ENCODE measurements at regions not wholly inside any gene's neighbourhood (a gene's known extent, or its start where the extent isn't known, plus 50 kb on each side); places are given as distances from the start of the nearest gene placed in this dataset.

DNA sequence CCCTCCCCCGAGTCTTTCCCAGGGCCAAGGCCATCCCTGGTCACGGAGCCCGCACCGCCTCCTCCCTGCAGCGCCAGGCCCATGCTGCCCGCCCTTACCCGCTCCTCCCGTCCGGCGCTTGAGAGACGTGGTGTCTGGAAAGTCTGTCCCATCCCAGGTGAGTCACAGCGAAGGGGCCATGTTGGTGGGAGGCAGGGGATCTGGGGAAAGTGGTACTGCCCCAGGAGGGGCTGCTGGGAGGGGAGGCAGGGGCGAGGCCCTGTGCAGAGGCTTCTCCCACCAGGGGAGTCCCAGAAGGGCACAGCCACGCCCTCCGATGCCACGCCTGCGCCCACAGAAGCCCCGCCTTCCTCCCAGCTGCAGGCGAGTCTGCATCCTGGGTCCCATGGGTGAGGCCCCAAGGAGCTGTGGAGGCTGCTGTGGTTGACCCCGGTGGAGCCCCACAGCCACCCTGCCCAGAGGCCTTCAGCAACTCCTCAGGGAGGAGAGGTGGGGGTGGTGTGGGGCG lies 107.0 kb upstream of the PPP1R26 start:
- no peak overlapping the region for H2BK15ac ChIP-seq (ENCODE audit: low read depth, poor library complexity, severe bottlenecking)
- DNase-seq = no peak
- no peaks in the 10 kb centered on the region for H3K9me3 ChIP-seq (ENCODE audit: control insufficient read depth, low read length)
- no peak overlapping the region for H3K14ac ChIP-seq (ENCODE audit: low read length in 2 of 2)
- H3K4me1 ChIP-seq (ENCODE audit: control insufficient read depth, insufficient read depth, low read depth, low read length) = no peaks in the 10 kb centered on the region
- H3K4me3 ChIP-seq (ENCODE audit: insufficient read depth in 1 of 2, low read depth in 1 of 2, low read length in 2 of 2) = no peak overlapping the region
- no peak overlapping the region for H2BK120ac ChIP-seq (ENCODE audit: low read depth, low read length)
- H3K27ac ChIP-seq (ENCODE audit: low read length, poor library complexity, severe bottlenecking) = no peak overlapping the region
- H3K18ac ChIP-seq (ENCODE audit: low read depth in 1 of 2, low read length in 2 of 2) = no peak overlapping the region
- no peak overlapping the region for H2BK5ac ChIP-seq (ENCODE audit: low read depth, low read length, poor library complexity, severe bottlenecking)
- no peak overlapping the region for H4K91ac ChIP-seq (ENCODE audit: low read length)
- WGBS = 87% methylated on average over 21 of the region's 21 CpGs
- no peaks in the 10 kb centered on the region for H3K79me1 ChIP-seq (replicated peaks; ENCODE audit: low read length, poor library complexity, severe bottlenecking)
- peaks cover 0 to 35% of the 10 kb centered on the region in 2 experiments for H3K27me3 ChIP-seq (ENCODE audit: control insufficient read depth in 1 of 2, insufficient read depth in 1 of 2, low read length in 2 of 2)
- no peak overlapping the region for H3K4ac ChIP-seq (ENCODE audit: low read depth in 1 of 2, low read length in 2 of 2)
- H2BK12ac ChIP-seq (ENCODE audit: low read length in 2 of 2) = no peak overlapping the region
- H4K8ac ChIP-seq (ENCODE audit: low read length) = no peak overlapping the region
- no peaks in the 10 kb centered on the region for H3K36me3 ChIP-seq (ENCODE audit: control insufficient read depth in 1 of 2, insufficient read depth in 2 of 2, low read depth in 1 of 2, low read length in 2 of 2)
- H2AK5ac ChIP-seq (ENCODE audit: low read length, severe bottlenecking) = no peak overlapping the region
- no peak overlapping the region for H2AFZ ChIP-seq (ENCODE audit: low read depth, low read length)
- no peak overlapping the region for H3K4me2 ChIP-seq (ENCODE audit: low read length, poor library complexity, severe bottlenecking)
- H3K23ac ChIP-seq (ENCODE audit: low read length in 2 of 2) = no peak overlapping the region
- no peak overlapping the region for H3K9ac ChIP-seq (ENCODE audit: low read length)

DNA sequence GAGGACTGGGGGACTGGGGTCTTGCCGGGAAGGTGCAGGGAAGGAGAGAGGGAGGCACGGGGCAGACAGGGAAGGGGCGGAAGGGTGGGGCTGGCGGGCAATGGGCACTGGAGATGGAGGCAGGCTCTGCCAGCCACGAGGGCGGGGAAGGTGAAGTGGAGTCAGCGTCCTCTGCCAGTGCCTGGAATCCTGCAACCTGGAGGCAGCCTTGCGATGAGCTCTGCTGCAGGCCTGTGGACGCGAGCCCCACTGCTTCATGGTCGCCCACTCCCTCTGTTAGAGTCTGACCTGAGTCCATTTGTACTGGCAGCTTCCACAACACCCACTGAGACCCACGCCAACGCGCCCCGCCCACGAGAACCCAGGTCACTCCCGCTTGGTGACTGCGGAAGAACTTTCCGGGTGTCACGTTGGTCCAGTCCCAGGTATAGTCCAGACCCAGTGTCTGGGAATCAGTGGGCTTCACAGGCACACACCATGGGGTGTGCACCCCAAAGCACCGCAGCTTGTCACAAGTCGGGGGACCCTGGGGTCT lies 106.4 kb upstream of the PPP1R26 start:
- H2AK5ac ChIP-seq (ENCODE audit: low read length, severe bottlenecking) = no peak overlapping the region
- H3K4ac ChIP-seq (ENCODE audit: low read depth in 1 of 2, low read length in 2 of 2) = no peak overlapping the region
- H3K9ac ChIP-seq (ENCODE audit: low read length) = no peak overlapping the region
- H3K4me1 ChIP-seq (ENCODE audit: control insufficient read depth, insufficient read depth, low read depth, low read length) = no peaks in the 10 kb centered on the region
- no peak overlapping the region for H3K14ac ChIP-seq (ENCODE audit: low read length in 2 of 2)
- no peak for DNase-seq
- H3K36me3 ChIP-seq (ENCODE audit: control insufficient read depth in 1 of 2, insufficient read depth in 2 of 2, low read depth in 1 of 2, low read length in 2 of 2) = no peaks in the 10 kb centered on the region
- peaks cover 0 to 36% of the 10 kb centered on the region in 2 experiments for H3K27me3 ChIP-seq (ENCODE audit: control insufficient read depth in 1 of 2, insufficient read depth in 1 of 2, low read length in 2 of 2)
- H3K79me1 ChIP-seq (replicated peaks; ENCODE audit: low read length, poor library complexity, severe bottlenecking) = no peaks in the 10 kb centered on the region
- no peak overlapping the region for H3K4me3 ChIP-seq (ENCODE audit: insufficient read depth in 1 of 2, low read depth in 1 of 2, low read length in 2 of 2)
- no peaks in the 10 kb centered on the region for H3K9me3 ChIP-seq (ENCODE audit: control insufficient read depth, low read length)
- no peak overlapping the region for H4K91ac ChIP-seq (ENCODE audit: low read length)
- H3K18ac ChIP-seq (ENCODE audit: low read depth in 1 of 2, low read length in 2 of 2) = no peak overlapping the region
- no peak overlapping the region for H2BK12ac ChIP-seq (ENCODE audit: low read length in 2 of 2)
- no peak overlapping the region for H4K8ac ChIP-seq (ENCODE audit: low read length)
- no peak overlapping the region for H2BK5ac ChIP-seq (ENCODE audit: low read depth, low read length, poor library complexity, severe bottlenecking)
- no peak overlapping the region for H2BK120ac ChIP-seq (ENCODE audit: low read depth, low read length)
- no peak overlapping the region for H3K23ac ChIP-seq (ENCODE audit: low read length in 2 of 2)
- no peak overlapping the region for H2AFZ ChIP-seq (ENCODE audit: low read depth, low read length)
- WGBS = 92% methylated on average over 20 of the region's 22 CpGs
- no peak overlapping the region for H2BK15ac ChIP-seq (ENCODE audit: low read depth, poor library complexity, severe bottlenecking)
- H3K4me2 ChIP-seq (ENCODE audit: low read length, poor library complexity, severe bottlenecking) = no peak overlapping the region
- no peak overlapping the region for H3K27ac ChIP-seq (ENCODE audit: low read length, poor library complexity, severe bottlenecking)

DNA sequence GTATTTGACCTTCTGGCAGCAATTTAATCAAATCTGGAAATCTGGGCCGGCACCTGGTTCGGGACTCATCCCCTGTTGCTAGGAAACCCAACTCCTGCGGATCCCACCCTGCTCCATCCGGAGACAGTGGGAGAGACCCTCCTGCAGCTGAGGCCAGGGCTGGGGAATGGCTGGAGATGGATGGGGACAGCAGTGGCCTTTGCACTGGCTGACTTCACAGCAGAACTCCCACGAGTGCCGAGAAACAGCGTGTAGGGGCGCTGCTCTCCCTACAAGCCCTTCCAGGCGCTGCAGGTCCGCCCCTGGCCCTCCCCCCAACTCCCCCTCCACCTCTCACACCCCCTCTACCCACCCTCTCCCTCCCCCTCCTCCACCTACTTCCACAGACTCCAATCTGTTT lies 105.8 kb upstream of the PPP1R26 start:
- Histone ChIP-seq H3K9me3 (ENCODE audit: control insufficient read depth, low read length) (no peaks in the 10 kb centered on the region), H3K27me3 (ENCODE audit: control insufficient read depth in 1 of 2, insufficient read depth in 1 of 2, low read length in 2 of 2) (peaks cover 0 to 32% of the 10 kb centered on the region in 2 experiments), H3K79me1 (replicated peaks; ENCODE audit: low read length, poor library complexity, severe bottlenecking) (no peaks in the 10 kb centered on the region), H2BK5ac (ENCODE audit: low read depth, low read length, poor library complexity, severe bottlenecking) (no peak overlapping the region), H3K14ac (ENCODE audit: low read length in 2 of 2) (no peak overlapping the region), H2BK15ac (ENCODE audit: low read depth, poor library complexity, severe bottlenecking) (no peak overlapping the region), H3K4me1 (ENCODE audit: control insufficient read depth, insufficient read depth, low read depth, low read length) (no peaks in the 10 kb centered on the region), H3K9ac (ENCODE audit: low read length) (no peak overlapping the region), H3K4me3 (ENCODE audit: insufficient read depth in 1 of 2, low read depth in 1 of 2, low read length in 2 of 2) (no peak overlapping the region), H2AFZ (ENCODE audit: low read depth, low read length) (no peak overlapping the region), H3K18ac (ENCODE audit: low read depth in 1 of 2, low read length in 2 of 2) (no peak overlapping the region), H4K91ac (ENCODE audit: low read length) (peak overlapping the region; percentile 43), H3K23ac (ENCODE audit: low read length in 2 of 2) (no peak overlapping the region), H2AK5ac (ENCODE audit: low read length, severe bottlenecking) (no peak overlapping the region), H2BK120ac (ENCODE audit: low read depth, low read length) (no peak overlapping the region), H3K36me3 (ENCODE audit: control insufficient read depth in 1 of 2, insufficient read depth in 2 of 2, low read depth in 1 of 2, low read length in 2 of 2) (no peaks in the 10 kb centered on the region), H2BK12ac (ENCODE audit: low read length in 2 of 2) (no peak overlapping the region), H3K27ac (ENCODE audit: low read length, poor library complexity, severe bottlenecking) (no peak overlapping the region), H4K8ac (ENCODE audit: low read length) (no peak overlapping the region), H3K4ac (ENCODE audit: low read depth in 1 of 2, low read length in 2 of 2) (no peak overlapping the region), H3K4me2 (ENCODE audit: low read length, poor library complexity, severe bottlenecking) (no peak overlapping the region)
- no peak for DNase-seq
- WGBS = 55% methylated on average over 10 of the region's 10 CpGs

DNA sequence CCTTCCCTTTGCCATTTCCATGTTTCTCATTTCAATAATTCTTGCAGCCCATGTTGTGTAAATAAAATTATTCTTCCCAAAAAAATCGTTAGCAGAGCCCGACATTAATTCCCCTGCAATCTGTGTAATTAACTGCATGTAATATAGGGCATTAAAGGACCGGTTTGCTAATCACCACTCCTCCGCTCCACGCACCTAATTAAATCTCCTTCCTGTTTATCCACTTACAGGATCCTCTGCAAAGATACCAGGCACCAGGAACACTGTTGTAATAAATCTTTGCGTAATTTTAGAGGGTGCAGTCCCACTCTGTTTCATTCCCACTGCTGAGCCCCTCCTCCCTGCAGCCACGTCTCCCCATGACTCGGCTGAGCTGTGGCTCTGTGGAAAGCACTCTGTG lies 105.0 kb upstream of the PPP1R26 start:
- no peak overlapping the region for H4K8ac ChIP-seq (ENCODE audit: low read length)
- H3K4me1 ChIP-seq (ENCODE audit: control insufficient read depth, insufficient read depth, low read depth, low read length) = no peaks in the 10 kb centered on the region
- no peak overlapping the region for H3K18ac ChIP-seq (ENCODE audit: low read depth in 1 of 2, low read length in 2 of 2)
- H3K27me3 ChIP-seq (ENCODE audit: control insufficient read depth in 1 of 2, insufficient read depth in 1 of 2, low read length in 2 of 2) = peaks cover 0 to 32% of the 10 kb centered on the region in 2 experiments
- no peak overlapping the region for H2AK5ac ChIP-seq (ENCODE audit: low read length, severe bottlenecking)
- H3K4ac ChIP-seq (ENCODE audit: low read depth in 1 of 2, low read length in 2 of 2) = no peak overlapping the region
- WGBS = 62% methylated on average over 7 of the region's 8 CpGs
- no peak overlapping the region for H2AFZ ChIP-seq (ENCODE audit: low read depth, low read length)
- H2BK12ac ChIP-seq (ENCODE audit: low read length in 2 of 2) = no peak overlapping the region
- no peaks in the 10 kb centered on the region for H3K79me1 ChIP-seq (replicated peaks; ENCODE audit: low read length, poor library complexity, severe bottlenecking)
- no peaks in the 10 kb centered on the region for H3K9me3 ChIP-seq (ENCODE audit: control insufficient read depth, low read length)
- H3K23ac ChIP-seq (ENCODE audit: low read length in 2 of 2) = no peak overlapping the region
- no peak overlapping the region for H3K9ac ChIP-seq (ENCODE audit: low read length)
- H3K27ac ChIP-seq (ENCODE audit: low read length, poor library complexity, severe bottlenecking) = no peak overlapping the region
- no peak overlapping the region for H2BK120ac ChIP-seq (ENCODE audit: low read depth, low read length)
- no peak overlapping the region for H2BK15ac ChIP-seq (ENCODE audit: low read depth, poor library complexity, severe bottlenecking)
- H4K91ac ChIP-seq (ENCODE audit: low read length) = no peak overlapping the region
- no peak for DNase-seq
- H2BK5ac ChIP-seq (ENCODE audit: low read depth, low read length, poor library complexity, severe bottlenecking) = no peak overlapping the region
- H3K4me2 ChIP-seq (ENCODE audit: low read length, poor library complexity, severe bottlenecking) = no peak overlapping the region
- H3K36me3 ChIP-seq (ENCODE audit: control insufficient read depth in 1 of 2, insufficient read depth in 2 of 2, low read depth in 1 of 2, low read length in 2 of 2) = no peaks in the 10 kb centered on the region
- no peak overlapping the region for H3K14ac ChIP-seq (ENCODE audit: low read length in 2 of 2)
- H3K4me3 ChIP-seq (ENCODE audit: insufficient read depth in 1 of 2, low read depth in 1 of 2, low read length in 2 of 2) = no peak overlapping the region

All from mesenchymal stem cell (in vitro differentiated cells and primary cell).